Activated naive CD4-positive, alpha-beta T cell treated with anti-CD3 and anti-CD28 coated beads for 36 hours (primary cell): ENCODE measurements at regions not wholly inside any gene's neighbourhood (a gene's known extent, or its start where the extent isn't known, plus 50 kb on each side); places are given as distances from the start of the nearest gene placed in this dataset.

ENCODE experiments used
- CTCF ChIA-PET: fragments of 350-600 bp; sonication (Branson Sonifier 250); formaldehyde crosslinking; loops from one replicate; lab custom pipeline; 2021; ENCODE audit warnings: antibody characterized with exemption; lab: Charles Lee
- DNase-seq: peaks from one replicate; pipeline ENCODE4 v3.0.0-alpha.2; 2020
- H3K27ac Mint-ChIP-seq: one replicate; pipeline ENCODE4 v1.8.0; 2021; ENCODE audit warnings: mild to moderate bottlenecking, mixed read lengths
- H3K27me3 Mint-ChIP-seq: one replicate; pipeline ENCODE4 v1.8.0; 2021; ENCODE audit warnings: low read depth, mixed read lengths
- H3K36me3 Mint-ChIP-seq: one replicate; pipeline ENCODE4 v1.8.0; 2021; ENCODE audit warnings: low read depth, mixed read lengths
- H3K4me1 Mint-ChIP-seq: one replicate; pipeline ENCODE4 v1.8.0; 2021; ENCODE audit warnings: low read depth, mixed read lengths
- H3K4me3 Mint-ChIP-seq: one replicate; pipeline ENCODE4 v1.8.0; 2021; ENCODE audit warnings: mild to moderate bottlenecking, moderate library complexity, mixed read lengths
- H3K9me3 Mint-ChIP-seq: one replicate; pipeline ENCODE4 v1.8.0; 2021; ENCODE audit warnings: mixed read lengths
- intact Hi-C: fragments of 100-400 bp; cut with micrococcal nuclease; formaldehyde crosslinking; loops from one replicate; pipeline ENCODE4 v1.15.1; 2023

- CTCF ChIA-PET: no interaction called here
- no peaks in the 10 kb centered on the region for H3K36me3 Mint-ChIP-seq
- intact Hi-C loops: no loop called here
- H3K27ac Mint-ChIP-seq: no peak overlapping the region
- no peaks in the 10 kb centered on the region for H3K9me3 Mint-ChIP-seq
- H3K27me3 Mint-ChIP-seq: no peaks in the 10 kb centered on the region
- no peak for DNase-seq
- no peak overlapping the region for H3K4me3 Mint-ChIP-seq
- peaks cover 8% of the 10 kb centered on the region for H3K4me1 Mint-ChIP-seq
Measured at GRCh38 chr1:59057211-59057694, 239.6 kb upstream of the FGGY start.

- intact Hi-C loops: no loop called here
Measured at GRCh38 chr1:59057796-59058195, 239.1 kb upstream of the FGGY start.

GRCh38 chr1:59058665-59059439 is 238.0 kb upstream of the FGGY start:
- no peaks in the 10 kb centered on the region for H3K36me3 Mint-ChIP-seq
- H3K4me3 Mint-ChIP-seq: no peak overlapping the region
- DNase-seq: no peak
- CTCF ChIA-PET: interaction anchor here (1.5 kb wide), 1 partner anchor 12 kb away, joined by 4 read pairs; no protein-coding TSS in a partner anchor
- intact Hi-C loops: no loop called here
- no peaks in the 10 kb centered on the region for H3K27me3 Mint-ChIP-seq
- H3K9me3 Mint-ChIP-seq: no peaks in the 10 kb centered on the region
- H3K4me1 Mint-ChIP-seq: peaks cover 21% of the 10 kb centered on the region
- H3K27ac Mint-ChIP-seq: no peak overlapping the region

More at GRCh38 chr1:59057796-59058195, 239.1 kb upstream of the FGGY start:
- Mint-ChIP-seq H3K4me3 (no peak overlapping the region), H3K4me1 (peaks cover 12% of the 10 kb centered on the region), H3K9me3 (no peaks in the 10 kb centered on the region), H3K36me3 (no peaks in the 10 kb centered on the region), H3K27me3 (no peaks in the 10 kb centered on the region), H3K27ac (no peak overlapping the region)
- no peak for DNase-seq
- CTCF ChIA-PET: interaction anchor here (1.5 kb wide), 1 partner anchor 11 kb away, joined by 4 read pairs; no protein-coding TSS in a partner anchor

GRCh38 chr1:59061876-59062275 is 235.0 kb upstream of the FGGY start:
- intact Hi-C loops: no loop called here
- Mint-ChIP-seq H3K4me3 (no peak overlapping the region), H3K4me1 (peaks cover 34% of the 10 kb centered on the region), H3K27ac (no peak overlapping the region), H3K36me3 (no peaks in the 10 kb centered on the region), H3K9me3 (no peaks in the 10 kb centered on the region), H3K27me3 (no peaks in the 10 kb centered on the region)
- CTCF ChIA-PET: interaction anchor here (0.8 to 1.3 kb wide), 2 partner anchors 9 to 292 kb away, joined by 4 to 5 read pairs; no protein-coding TSS in a partner anchor
- no peak for DNase-seq

GRCh38 chr1:59062743-59063142 is 234.2 kb upstream of the FGGY start:
- H3K9me3 Mint-ChIP-seq: no peaks in the 10 kb centered on the region
- H3K27ac Mint-ChIP-seq: peak overlapping the region; percentile 35
- no peak for DNase-seq
- H3K4me3 Mint-ChIP-seq: no peak overlapping the region
- H3K27me3 Mint-ChIP-seq: no peaks in the 10 kb centered on the region
- intact Hi-C loops: loop anchor here (1.0 kb wide), 2 partner anchors 9 to 16 kb away; no protein-coding TSS in a partner anchor
- H3K4me1 Mint-ChIP-seq: peaks cover 34% of the 10 kb centered on the region
- H3K36me3 Mint-ChIP-seq: no peaks in the 10 kb centered on the region
- CTCF ChIA-PET: interaction anchor here (0.9 to 1.3 kb wide), 3 partner anchors 18 to 636 kb away, joined by 3 to 4 read pairs (median 3); no protein-coding TSS in a partner anchor

GRCh38 chr1:59063501-59063900 is 233.4 kb upstream of the FGGY start:
- CTCF ChIA-PET: interaction anchor here (1.2 kb wide), 1 partner anchor 636 kb away, joined by 3 read pairs; no protein-coding TSS in a partner anchor
- intact Hi-C loops: loop anchor here (1.0 kb wide), 2 partner anchors 8 to 17 kb away; no protein-coding TSS in a partner anchor
- no peaks in the 10 kb centered on the region for H3K36me3 Mint-ChIP-seq
- no peaks in the 10 kb centered on the region for H3K9me3 Mint-ChIP-seq
- no peaks in the 10 kb centered on the region for H3K27me3 Mint-ChIP-seq
- H3K4me3 Mint-ChIP-seq: peak overlapping the region; percentile 38
- peak overlapping the region; percentile 77 for H3K27ac Mint-ChIP-seq
- no peak for DNase-seq
- H3K4me1 Mint-ChIP-seq: peaks cover 34% of the 10 kb centered on the region

GRCh38 chr1:59064592-59064991 is 232.3 kb upstream of the FGGY start:
- Mint-ChIP-seq H3K9me3 (no peaks in the 10 kb centered on the region), H3K4me1 (peaks cover 34% of the 10 kb centered on the region), H3K4me3 (no peak overlapping the region), H3K27ac (peak overlapping the region; percentile 41), H3K27me3 (no peaks in the 10 kb centered on the region), H3K36me3 (no peaks in the 10 kb centered on the region)
- DNase-seq: no peak
- intact Hi-C loops: no loop called here
- CTCF ChIA-PET: interaction anchor here (1.6 kb wide), 1 partner anchor 10 kb away, joined by 5 read pairs; no protein-coding TSS in a partner anchor

- Mint-ChIP-seq H3K9me3 (no peaks in the 10 kb centered on the region), H3K27me3 (no peaks in the 10 kb centered on the region), H3K36me3 (no peaks in the 10 kb centered on the region), H3K4me3 (no peak overlapping the region), H3K27ac (no peak overlapping the region), H3K4me1 (peaks cover 42% of the 10 kb centered on the region)
- CTCF ChIA-PET: interaction anchor here (1.0 to 1.6 kb wide), 2 partner anchors 12 to 325 kb away, joined by 3 to 5 read pairs; no protein-coding TSS in a partner anchor
- intact Hi-C loops: no loop called here
- DNase-seq: no peak
Measured at GRCh38 chr1:59066236-59066635, 230.7 kb upstream of the FGGY start.

- H3K4me1 Mint-ChIP-seq: peaks cover 23% of the 10 kb centered on the region
- H3K27ac Mint-ChIP-seq: no peak overlapping the region
- H3K36me3 Mint-ChIP-seq: no peaks in the 10 kb centered on the region
- no peaks in the 10 kb centered on the region for H3K9me3 Mint-ChIP-seq
- no peak overlapping the region for H3K4me3 Mint-ChIP-seq
- CTCF ChIA-PET: interaction anchor here (1.0 kb wide), 1 partner anchor 9 kb away, joined by 5 read pairs; no protein-coding TSS in a partner anchor
- no peak for DNase-seq
- H3K27me3 Mint-ChIP-seq: no peaks in the 10 kb centered on the region
- intact Hi-C loops: loop anchor here (1.0 to 10.0 kb wide), 4 partner anchors 7 to 744 kb away; partner anchors contain the start of gene HOOK1
Measured at GRCh38 chr1:59070610-59071009, 226.3 kb upstream of the FGGY start.

GRCh38 chr1:59071289-59071688 is 225.6 kb upstream of the FGGY start:
- Mint-ChIP-seq H3K27ac (peak overlapping the region; percentile 82), H3K27me3 (no peaks in the 10 kb centered on the region), H3K4me3 (peak overlapping the region; percentile 37), H3K4me1 (peaks cover 23% of the 10 kb centered on the region), H3K36me3 (no peaks in the 10 kb centered on the region), H3K9me3 (no peaks in the 10 kb centered on the region)
- CTCF ChIA-PET: interaction anchor here (1.0 kb wide), 1 partner anchor 9 kb away, joined by 5 read pairs; no protein-coding TSS in a partner anchor
- DNase-seq: peak; percentile 19
- intact Hi-C loops: loop anchor here (1.0 to 10.0 kb wide), 4 partner anchors 8 to 744 kb away; partner anchors contain the start of gene HOOK1

GRCh38 chr1:59071876-59072582 is 224.9 kb upstream of the FGGY start:
- intact Hi-C loops: loop anchor here (1.0 to 10.0 kb wide), 7 partner anchors 9 to 743 kb away; partner anchors contain the start of genes HOOK1 and JUN
- CTCF ChIA-PET: interaction anchor here (0.7 kb wide), 1 partner anchor 33 kb away, joined by 3 read pairs; no protein-coding TSS in a partner anchor
- H3K9me3 Mint-ChIP-seq: no peaks in the 10 kb centered on the region
- H3K27ac Mint-ChIP-seq: peak overlapping the region; percentile 82
- peak overlapping the region; percentile 37 for H3K4me3 Mint-ChIP-seq
- H3K4me1 Mint-ChIP-seq: peaks cover 23% of the 10 kb centered on the region
- DNase-seq: peak; percentile 56
- no peaks in the 10 kb centered on the region for H3K36me3 Mint-ChIP-seq
- H3K27me3 Mint-ChIP-seq: no peaks in the 10 kb centered on the region
